GM21367 (cell line): ENCODE measurements at regions not wholly inside any gene's neighbourhood (a gene's known extent, or its start where the extent isn't known, plus 50 kb on each side); places are given as distances from the start of the nearest gene placed in this dataset.
"Not testable (repeated sequence)": the region's sequence is repeated elsewhere in the genome, so short reads cannot be mapped to it uniquely, and the experiment has no call there.

ENCODE experiments used
- ATAC-seq: cut with Tn5 transposase; IDR thresholded peaks from one replicate; pipeline ENCODE4 v1.9.1; 2021; ENCODE audit not compliant: unreplicated experiment

DNA sequence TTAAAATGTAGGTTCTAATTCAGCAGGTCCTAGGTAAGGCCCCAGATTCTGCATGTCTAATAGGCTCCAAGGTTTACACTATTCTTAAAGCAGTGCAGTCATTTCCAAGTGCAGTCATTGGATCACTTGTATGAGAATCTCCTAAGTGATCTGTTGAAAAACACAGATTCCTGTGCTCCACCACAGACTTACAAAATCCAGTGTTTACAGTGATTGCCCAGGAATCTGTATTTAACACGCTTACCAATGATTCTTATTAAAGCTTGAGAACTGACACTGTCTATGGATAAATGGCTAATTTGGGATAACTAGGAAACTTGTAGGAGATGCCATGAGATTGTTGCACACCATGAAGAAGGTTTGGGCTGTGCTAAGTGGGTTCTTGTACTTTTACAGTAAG lies 104.6 kb upstream of the PLEKHG1 start:
- ATAC-seq, result no peak

DNA sequence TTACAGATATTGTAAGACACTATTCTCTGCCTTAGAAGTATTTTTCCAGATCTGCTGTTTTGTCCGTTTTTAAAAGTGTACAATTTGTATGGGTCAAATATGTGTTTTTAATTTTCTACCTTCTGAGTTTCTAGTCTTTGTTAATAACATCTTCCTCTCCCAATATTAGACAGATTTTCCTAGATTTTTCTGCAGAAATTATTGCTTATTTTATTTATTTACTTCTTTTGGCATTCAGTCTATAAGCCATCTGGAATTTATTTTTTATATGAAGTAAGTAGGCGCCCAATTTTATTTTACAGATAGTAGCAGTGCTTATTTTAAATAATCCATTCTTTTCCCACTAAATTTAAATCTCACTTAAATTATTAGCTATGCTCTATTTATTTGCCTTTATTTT lies 103.1 kb upstream of the PLEKHG1 start:
- ATAC-seq, result no peak

- ATAC-seq, result no peak
Measured at GRCh38 chr6:150499882-150500312, 99.8 kb upstream of the PLEKHG1 start.

- ATAC-seq, result not testable (repeated sequence)
Measured at GRCh38 chr6:150500568-150500967, 99.1 kb upstream of the PLEKHG1 start.

DNA sequence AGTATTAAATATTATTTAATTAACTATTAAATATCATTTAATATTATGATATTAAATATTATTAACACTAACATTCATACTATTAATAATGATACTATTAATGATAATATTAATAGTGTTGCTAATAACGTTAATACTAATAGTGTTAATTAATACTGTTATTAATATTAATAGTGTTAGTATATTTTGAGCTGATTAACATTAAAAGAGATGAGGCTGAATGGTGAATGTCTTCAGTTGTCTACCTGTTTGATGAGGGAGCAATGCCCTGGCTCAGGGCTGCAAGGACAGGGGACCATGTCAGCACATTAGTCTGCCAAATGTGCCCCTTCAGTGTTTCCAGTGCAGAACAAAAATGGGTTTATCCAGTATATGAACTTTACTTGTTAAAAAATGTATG lies 96.6 kb upstream of the PLEKHG1 start:
- ATAC-seq, result no peak

DNA sequence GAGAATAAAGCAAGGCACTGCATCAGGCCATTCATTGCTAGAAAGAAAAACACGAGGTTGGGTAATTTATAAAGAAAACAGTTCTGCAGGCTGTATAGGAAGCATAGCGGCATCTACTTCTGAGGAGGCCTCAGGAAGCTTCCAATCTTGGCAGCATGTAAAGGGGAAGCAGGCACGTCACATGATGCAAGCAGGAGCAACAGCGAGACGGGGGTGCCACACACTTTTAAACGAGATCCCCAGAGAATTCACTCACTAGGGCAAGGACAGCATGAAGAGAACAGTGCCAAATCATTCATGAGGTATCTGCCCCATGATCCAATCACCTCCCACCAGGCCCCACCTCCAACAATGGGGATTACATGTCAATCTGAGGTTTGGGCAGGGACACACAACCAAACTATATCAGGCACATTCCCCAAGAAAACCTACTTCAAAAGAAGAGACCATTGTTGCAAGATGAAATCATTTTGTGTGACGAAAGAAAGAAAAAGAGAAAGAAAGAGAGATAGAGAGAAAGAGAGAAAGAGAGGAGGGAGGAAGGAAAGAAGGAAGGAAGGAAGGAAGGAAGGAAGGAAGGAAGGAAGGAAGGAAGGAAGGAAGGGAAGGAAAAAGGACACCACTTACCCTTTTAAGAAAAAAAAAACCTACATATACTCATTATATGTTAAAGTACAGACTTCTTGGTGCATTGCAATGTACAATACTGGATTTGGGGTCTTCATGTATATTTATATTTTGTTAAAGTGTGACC lies 95.9 kb upstream of the PLEKHG1 start:
- no peak for ATAC-seq

GRCh38 chr6:150507361-150507760 lies 92.3 kb upstream of the PLEKHG1 start:
- not testable (repeated sequence) for ATAC-seq

GRCh38 chr6:150510576-150510975 lies 89.1 kb upstream of the PLEKHG1 start:
- no peak for ATAC-seq

DNA sequence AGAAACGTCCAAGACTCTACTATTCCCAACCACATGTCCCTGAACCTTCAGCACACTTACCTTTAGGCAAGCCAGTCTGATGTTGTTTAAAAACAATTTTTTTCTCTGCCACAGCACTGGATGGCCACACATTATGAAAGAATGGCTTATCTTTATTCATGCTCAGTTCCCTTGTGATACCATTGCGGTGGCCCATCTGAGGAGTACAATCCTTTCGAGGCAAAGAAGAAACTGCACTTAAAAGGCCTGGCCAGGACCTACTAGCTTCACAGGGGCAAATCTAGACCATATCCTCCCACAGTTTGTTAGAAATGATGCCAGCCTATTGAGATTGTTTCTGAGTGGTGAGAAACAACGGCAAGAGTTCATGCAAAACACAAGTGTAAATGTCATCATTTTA lies 88.4 kb upstream of the PLEKHG1 start:
- ATAC-seq, result no peak

DNA sequence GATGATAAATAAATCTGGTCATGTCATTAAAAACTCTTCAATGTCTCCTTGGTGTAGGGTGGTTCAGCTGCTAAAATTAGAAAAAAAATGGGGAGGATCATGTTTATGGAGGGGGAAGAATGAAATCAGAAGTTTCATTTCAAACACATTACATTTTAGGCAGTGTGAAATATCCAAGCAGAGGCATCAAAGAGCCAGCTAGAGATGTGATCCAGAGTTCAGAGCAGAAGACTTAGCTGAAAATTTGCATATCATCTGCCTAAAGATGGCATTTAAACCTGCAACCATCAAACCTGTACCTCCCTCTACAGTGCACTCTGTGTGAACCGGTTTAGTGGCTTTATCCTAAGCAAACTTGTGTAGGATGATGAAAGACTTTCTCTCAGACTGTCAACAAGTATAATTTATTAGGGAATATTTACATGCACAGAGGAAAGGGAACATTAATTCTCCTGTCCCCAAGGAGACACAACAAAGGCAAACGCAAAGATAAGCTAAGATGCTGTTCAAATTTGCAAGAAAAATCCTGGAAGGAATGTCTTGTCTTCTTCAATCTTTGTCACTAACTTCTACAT lies 84.8 kb upstream of the PLEKHG1 start:
- ATAC-seq, result no peak

- ATAC-seq, result no peak
Measured at GRCh38 chr6:150516199-150516598, 83.5 kb upstream of the PLEKHG1 start.

DNA sequence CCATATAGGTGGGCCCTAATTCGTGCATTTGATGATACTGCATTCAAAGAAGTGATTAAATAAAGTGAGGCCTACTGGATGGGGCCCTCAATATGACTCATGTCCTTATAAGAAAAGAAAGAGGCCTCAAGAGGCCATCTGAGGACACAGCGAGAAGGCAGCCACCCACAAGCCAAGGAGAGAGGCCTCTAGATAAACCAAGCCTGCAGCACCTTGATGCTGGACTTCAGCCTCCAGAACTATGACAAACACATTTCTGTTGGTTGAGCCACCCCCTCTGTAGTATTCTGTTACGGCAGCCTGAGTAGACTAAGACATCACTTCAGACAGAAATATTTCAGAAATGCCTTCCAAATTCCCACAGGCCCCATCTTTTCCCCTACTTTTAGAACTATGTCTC lies 82.5 kb upstream of the PLEKHG1 start:
- no peak for ATAC-seq

GRCh38 chr6:150521482-150521881 lies 78.2 kb upstream of the PLEKHG1 start:
- no peak for ATAC-seq

- not testable (repeated sequence) for ATAC-seq
Measured at GRCh38 chr6:150523216-150523615, 76.5 kb upstream of the PLEKHG1 start.

DNA sequence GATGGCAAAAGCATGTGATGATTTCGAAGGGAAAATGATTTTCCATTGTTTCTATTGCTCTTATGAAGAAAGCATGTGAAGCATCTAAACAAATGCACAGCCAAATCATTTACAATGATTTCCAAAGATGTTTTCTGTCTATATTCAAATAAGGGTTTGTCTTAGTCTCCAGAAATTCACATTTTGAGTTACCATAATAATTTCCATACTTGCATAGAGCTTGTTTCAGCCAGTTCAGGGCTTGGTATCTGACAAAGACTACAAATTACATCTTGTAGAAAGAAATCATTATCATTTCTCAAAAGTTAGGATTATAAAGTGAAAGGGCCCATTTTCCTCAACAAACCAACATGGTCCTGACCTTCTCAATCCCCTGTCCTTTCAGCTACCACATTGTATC lies 74.4 kb upstream of the PLEKHG1 start:
- no peak for ATAC-seq

GRCh38 chr6:150527100-150527499 lies 72.6 kb upstream of the PLEKHG1 start:
- ATAC-seq, result no peak

- ATAC-seq, result no peak
Measured at GRCh38 chr6:150528648-150529285, 70.9 kb upstream of the PLEKHG1 start.

DNA sequence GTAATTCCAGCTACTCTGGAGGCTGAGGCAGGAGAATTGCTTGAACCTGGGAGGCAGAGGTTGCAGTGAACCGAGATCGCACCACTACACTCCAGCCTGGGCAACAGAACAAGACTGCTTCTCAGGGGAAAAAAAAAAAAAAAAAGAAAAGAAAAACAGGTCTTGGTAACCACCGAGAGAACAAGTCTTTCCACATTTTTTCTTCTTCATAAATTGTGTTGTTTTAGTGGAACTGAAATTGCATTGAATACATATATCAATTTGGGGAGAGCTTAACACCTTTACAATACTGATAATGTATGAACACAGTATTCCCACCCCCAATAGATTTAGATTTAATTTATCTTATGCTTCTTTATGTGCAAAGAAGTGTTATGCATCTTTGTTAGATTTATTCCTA lies 70.0 kb upstream of the PLEKHG1 start:
- no peak for ATAC-seq

- no peak for ATAC-seq
Measured at GRCh38 chr6:150531957-150532356, 67.7 kb upstream of the PLEKHG1 start.

DNA sequence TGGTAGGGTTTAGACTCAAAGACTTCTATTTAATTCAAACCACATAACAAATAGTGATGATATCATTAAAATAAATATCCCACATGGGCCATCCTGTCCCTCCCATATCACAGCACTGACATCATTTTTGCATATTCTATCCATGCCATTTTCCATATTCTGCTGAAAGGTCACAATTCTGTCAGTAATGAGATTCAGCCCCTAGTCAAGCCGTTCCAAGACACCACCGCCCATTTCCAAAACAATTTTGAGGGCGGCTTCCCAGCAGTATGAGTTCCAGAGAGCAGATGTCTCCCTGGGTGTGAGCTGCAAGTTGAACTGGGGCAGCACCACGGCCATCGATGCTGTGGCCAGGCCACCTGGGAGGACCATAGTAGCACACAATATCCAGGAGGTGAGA lies 65.1 kb upstream of the PLEKHG1 start:
- no peak for ATAC-seq

DNA sequence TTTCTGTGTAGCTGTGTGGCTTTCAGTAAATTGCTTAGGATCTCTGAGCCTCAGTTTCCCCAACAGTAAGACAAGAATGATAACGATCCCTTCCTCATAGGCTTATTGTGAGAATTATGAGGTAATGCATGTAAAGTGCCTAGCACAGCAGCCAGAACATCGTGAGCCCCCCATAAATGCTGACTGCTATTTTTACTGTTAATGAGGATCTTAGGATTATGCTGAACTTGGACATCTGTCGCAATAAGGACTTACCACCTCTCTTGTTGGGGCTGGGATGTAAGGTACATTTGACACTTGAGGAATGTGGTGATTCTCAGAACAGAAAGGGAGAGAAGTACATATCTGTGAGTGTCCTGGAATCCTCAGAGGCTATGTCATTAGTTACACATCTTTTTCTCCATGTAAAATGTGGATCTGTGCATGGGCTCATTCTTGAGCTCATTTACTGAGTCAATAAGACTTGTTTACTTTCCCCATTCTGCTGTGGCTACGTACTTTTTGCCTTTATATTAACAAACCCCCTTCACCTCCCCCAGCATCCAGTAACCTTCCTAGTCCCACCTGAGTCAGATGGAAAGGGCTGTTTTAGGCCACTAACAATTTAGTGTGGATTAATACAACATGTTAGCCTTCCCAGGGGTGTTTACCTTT lies 64.4 kb upstream of the PLEKHG1 start:
- no peak for ATAC-seq

GRCh38 chr6:150535818-150536220 lies 63.9 kb upstream of the PLEKHG1 start:
- ATAC-seq, result no peak
